HCT116 (cell line): ENCODE measurements at regions not wholly inside any gene's neighbourhood (a gene's known extent, or its start where the extent isn't known, plus 50 kb on each side); places are given as distances from the start of the nearest gene placed in this dataset.

ENCODE experiments used
- ATAC-seq: fragments of 200-7000 bp; cut with Tn5 transposase; 2 replicates; pipeline ENCODE4 v1.9.1; 2020; ENCODE audit warnings: mild to moderate bottlenecking, moderate library complexity
- BruUV-seq: library from RNA; stranded (reverse); fragments of 400-500 nt; replicated peaks from 2 replicates; lab custom pipeline; 2021; lab: Mats Ljungman, UMichigan
- CTCF ChIA-PET: fragments of 300-600 bp; sonication (Branson Sonifier 250); formaldehyde crosslinking; loops from one replicate; lab custom pipeline; 2021; ENCODE audit warnings: antibody characterized with exemption; lab: Charles Lee
- POLR2A ChIA-PET: fragments of 300-600, 350-600 bp; sonication (Branson Sonifier 250); formaldehyde crosslinking; loops from one replicate; lab custom pipeline; 2021; ENCODE audit warnings: antibody characterized with exemption; lab: Charles Lee
- RAD21 ChIA-PET, 2 experiments: fragments of 300-600 bp; sonication (Branson Sonifier 250); formaldehyde crosslinking; loops; one replicate each; lab custom pipeline; 2023; ENCODE audit warnings: low total read pairs in 2 of 2; ENCODE audit not compliant: uncharacterized antibody in 2 of 2, unreplicated experiment in 2 of 2, low non-redundant PET in 1 of 2; lab: Charles Lee
- DNase-seq: peaks from one replicate; pipeline ENCODE4 v3.0.0-alpha.2; 2010; ENCODE audit warnings: low read depth, low spot score
- H2AFZ ChIP-seq: fragments of 200-600 bp; shearing (Covaris generic), sonication (generic); 2 replicates; pipeline ENCODE4 v1.6.1; 2017; ENCODE audit warnings: low read depth, mixed run types, mixed read lengths, antibody characterized with exemption, low read length; ENCODE audit not compliant: poor library complexity, severe bottlenecking
- H3K27ac ChIP-seq: 2 replicates; pipeline ENCODE4 v1.5.1; 2012; ENCODE audit warnings: low read depth, low read length
- H3K27me3 ChIP-seq: fragments of 200-600 bp; sonication (generic); 2 replicates; pipeline ENCODE4 v1.6.1; 2016; ENCODE audit warnings: mixed run types, low read length, mixed read lengths; ENCODE audit not compliant: insufficient read depth
- H3K36me3 ChIP-seq, 2 experiments: fragments of 200-500 bp in 1 of 2; fragments of 200-600 bp in 1 of 2; sonication (Bioruptor generic) in 1 of 2; sonication (generic) in 1 of 2; 2 replicates each; pipeline versions ENCODE4 v1.5.1 to v1.6.1; 2014 to 2016; ENCODE audit warnings: low read length in 2 of 2, inconsistent platforms in 1 of 2, mixed read lengths in 1 of 2, mixed run types in 1 of 2; ENCODE audit not compliant: insufficient read depth in 2 of 2, control insufficient read depth in 1 of 2
- H3K4me1 ChIP-seq, 2 experiments: fragments of 200-600 bp in 1 of 2; sonication (generic) in 1 of 2; 2 replicates each; pipeline versions ENCODE4 v1.5.1 to v1.6.1; 2012 to 2017; ENCODE audit warnings: low read length in 2 of 2, inconsistent platforms in 1 of 2, mild to moderate bottlenecking in 1 of 2, mixed read lengths in 1 of 2, mixed run types in 1 of 2, moderate library complexity in 1 of 2; ENCODE audit not compliant: insufficient read depth in 2 of 2, control insufficient read depth in 1 of 2
- H3K4me2 ChIP-seq: fragments of 200-600 bp; sonication (generic); 2 replicates; pipeline ENCODE4 v1.6.1; 2017; ENCODE audit warnings: mixed run types, low read length, mixed read lengths
- H3K4me3 ChIP-seq, 2 experiments: fragments of 200-600 bp in 1 of 2; sonication (generic) in 1 of 2; replicated peaks in 1 of 2; 2 replicates each; pipeline ENCODE4 v1.5.1; 2011 to 2016; ENCODE audit warnings: low read length in 2 of 2, control low read depth in 1 of 2, low read depth in 1 of 2, mild to moderate bottlenecking in 1 of 2, mixed read lengths in 1 of 2, mixed run types in 1 of 2
- H3K79me2 ChIP-seq: fragments of 200-600 bp; sonication (generic); 2 replicates; pipeline ENCODE4 v1.6.1; 2017; ENCODE audit warnings: mild to moderate bottlenecking, mixed run types, low read length, moderate library complexity, mixed read lengths; ENCODE audit not compliant: insufficient read depth
- H3K9ac ChIP-seq: fragments of 200-600 bp; sonication (generic); 2 replicates; pipeline ENCODE4 v1.6.1; 2016; ENCODE audit warnings: low read length, mixed read lengths
- H3K9me2 ChIP-seq: fragments of 200-600 bp; sonication (generic), shearing (Covaris generic); 2 replicates; pipeline ENCODE4 v1.6.1; 2017; ENCODE audit warnings: mixed run types, mild to moderate bottlenecking, moderate library complexity; ENCODE audit not compliant: insufficient read depth
- H3K9me3 ChIP-seq, 2 experiments: fragments of 200-500 bp in 1 of 2; fragments of 200-600 bp in 1 of 2; sonication (Bioruptor generic) in 1 of 2; sonication (generic) in 1 of 2; 2 replicates each; pipeline ENCODE4 v1.6.1; 2014 to 2017; ENCODE audit warnings: low read length in 2 of 2, mixed read lengths in 2 of 2, inconsistent platforms in 1 of 2, low read depth in 1 of 2, mild to moderate bottlenecking in 1 of 2, mixed run types in 1 of 2, moderate library complexity in 1 of 2; ENCODE audit not compliant: control insufficient read depth in 1 of 2, insufficient read depth in 1 of 2
- H4K20me1 ChIP-seq: fragments of 200-600 bp; sonication (generic), shearing (Covaris generic); 2 replicates; pipeline ENCODE4 v1.6.1; 2017; ENCODE audit warnings: mixed run types, mild to moderate bottlenecking, moderate library complexity; ENCODE audit not compliant: insufficient read depth
- ATF3 ChIP-seq: IDR thresholded peaks from 2 replicates; pipeline ENCODE4 v1.6.1; 2012
- CEBPB ChIP-seq: IDR thresholded peaks from 2 replicates; pipeline ENCODE4 v1.6.1; 2012; ENCODE audit warnings: low read depth
- CTCF ChIP-seq, 3 experiments: fragments of 200-600 bp in 1 of 3; sonication (generic) in 1 of 3; IDR thresholded peaks in 2 of 3; conservative IDR thresholded peaks in 1 of 3; 2 replicates each; pipeline ENCODE4 v1.5.1; 2012 to 2017; ENCODE audit warnings: low read depth in 2 of 3, low read length in 2 of 3, antibody characterized with exemption in 1 of 3, borderline replicate concordance in 1 of 3, control low read depth in 1 of 3, mild to moderate bottlenecking in 1 of 3, mixed read lengths in 1 of 3, mixed run types in 1 of 3, moderate library complexity in 1 of 3; ENCODE audit not compliant: insufficient read depth in 1 of 3
- EGR1 ChIP-seq: IDR thresholded peaks from 2 replicates; pipeline ENCODE4 v1.6.1; 2012; ENCODE audit warnings: low read depth
- ELF1 ChIP-seq: IDR thresholded peaks from 2 replicates; pipeline ENCODE4 v1.6.1; 2012; ENCODE audit warnings: low read depth, borderline replicate concordance
- EZH2 ChIP-seq: fragments of 200-600 bp; sonication (generic); IDR thresholded peaks from 2 replicates; pipeline ENCODE4 v1.6.1; 2017; ENCODE audit warnings: antibody characterized with exemption, mixed run types
- EZH2phosphoT487 ChIP-seq: fragments of 200-600 bp; IDR thresholded peaks from 2 replicates; pipeline ENCODE4 v1.6.1; 2018; ENCODE audit warnings: antibody characterized with exemption, borderline replicate concordance
- FOSL1 ChIP-seq: IDR thresholded peaks from 2 replicates; pipeline ENCODE4 v1.6.1; 2012; ENCODE audit warnings: low read depth
- JUND ChIP-seq: IDR thresholded peaks from 2 replicates; pipeline ENCODE4 v1.6.1; 2012
- MAX ChIP-seq: IDR thresholded peaks from 2 replicates; pipeline ENCODE4 v1.6.1; 2012
- POLR2A ChIP-seq: IDR thresholded peaks from 2 replicates; pipeline ENCODE4 v1.7.0; 2011; ENCODE audit warnings: borderline replicate concordance; ENCODE audit not compliant: insufficient read depth, insufficient read length; ENCODE audit errors: extremely low read depth
- POLR2AphosphoS5 ChIP-seq: IDR thresholded peaks from 2 replicates; pipeline ENCODE4 v1.6.1; 2011; ENCODE audit warnings: mild to moderate bottlenecking, low read depth, low read length, moderate library complexity
- RAD21 ChIP-seq: IDR thresholded peaks from 2 replicates; pipeline ENCODE4 v1.6.1; 2012; ENCODE audit warnings: low read depth, mild to moderate bottlenecking
- REST ChIP-seq: IDR thresholded peaks from 2 replicates; pipeline ENCODE4 v1.6.1; 2012; ENCODE audit warnings: low read depth
- SIN3A ChIP-seq: IDR thresholded peaks from 2 replicates; pipeline ENCODE4 v1.6.1; 2012; ENCODE audit warnings: low read depth
- SRF ChIP-seq: IDR thresholded peaks from 2 replicates; pipeline ENCODE4 v1.6.1; 2012; ENCODE audit warnings: low read depth
- YY1 ChIP-seq: IDR thresholded peaks from 2 replicates; pipeline ENCODE4 v1.6.1; 2011; ENCODE audit warnings: low read length, low read depth, moderate library complexity, mild to moderate bottlenecking; ENCODE audit not compliant: insufficient replicate concordance; ENCODE audit errors: extremely low read depth
- ZBTB33 ChIP-seq: IDR thresholded peaks from 2 replicates; pipeline ENCODE4 v1.6.1; 2011; ENCODE audit warnings: mild to moderate bottlenecking, low read length, moderate library complexity; ENCODE audit not compliant: insufficient replicate concordance; ENCODE audit errors: extremely low read depth
- ZFX ChIP-seq: fragments of 450-650 bp; IDR thresholded peaks from 2 replicates; pipeline ENCODE4 v1.6.1; 2017
- ZNF274 ChIP-seq: fragments of 200-500 bp; sonication (Bioruptor generic); IDR thresholded peaks from 2 replicates; pipeline ENCODE4 v1.6.1; 2014; ENCODE audit warnings: mild to moderate bottlenecking, low read depth, low read length, inconsistent platforms
- intact Hi-C: fragments of 100-400 bp; cut with micrococcal nuclease; formaldehyde crosslinking; loops from 2 replicates; pipeline ENCODE4 v1.10.0; 2022

GRCh38 chr6:153984811-153985210 is 54.2 kb upstream of the OPRM1 start:
- H2AFZ ChIP-seq, result no peak overlapping the region
- no peak overlapping the region for H3K27ac ChIP-seq
- no TSS peak for BruUV-seq
- no peaks in the 10 kb centered on the region for H3K9me2 ChIP-seq
- no peaks in the 10 kb centered on the region for H4K20me1 ChIP-seq
- H3K4me1 ChIP-seq, result no peaks in the 10 kb centered on the region
- RAD21 ChIA-PET, result no interaction called here
- H3K79me2 ChIP-seq, result no peaks in the 10 kb centered on the region
- H3K36me3 ChIP-seq, result no peaks in the 10 kb centered on the region
- H3K4me3 ChIP-seq, result no peak overlapping the region
- H3K9ac ChIP-seq, result no peak overlapping the region
- H3K4me2 ChIP-seq, result no peak overlapping the region
- POLR2A ChIA-PET, result no interaction called here
- no peak for ATAC-seq
- no peak for TF ChIP-seq MAX
- no peak for TF ChIP-seq SIN3A
- no peak for TF ChIP-seq ATF3
- TF ChIP-seq ZFX, result no peak
- no peak for TF ChIP-seq RAD21
- no peak for TF ChIP-seq YY1
- TF ChIP-seq POLR2A, result no peak
- no peak for TF ChIP-seq ZBTB33
- TF ChIP-seq EGR1, result no peak
- TF ChIP-seq CTCF (IDR thresholded peaks at IDR 0.05 in 2 of 3, conservative IDR thresholded peaks at IDR 0.05 in 1 of 3; ENCODE audit: borderline replicate concordance in 1 of 3, insufficient read depth in 1 of 3, low read depth in 2 of 3, low read length in 2 of 3), result no peak
- TF ChIP-seq FOSL1, result no peak
- no peak for TF ChIP-seq SRF
- no peak for TF ChIP-seq REST
- TF ChIP-seq EZH2phosphoT487, result no peak
- no peak for TF ChIP-seq CEBPB
- no peak for TF ChIP-seq EZH2
- no peak for TF ChIP-seq ELF1
- TF ChIP-seq ZNF274, result no peak
- no peak for TF ChIP-seq POLR2AphosphoS5
- no peak for TF ChIP-seq JUND
- H3K27me3 ChIP-seq, result peaks cover 23% of the 10 kb centered on the region; the same call in 1 of the 2 replicates
- no peaks in the 10 kb centered on the region for H3K9me3 ChIP-seq
- no peak for DNase-seq
- intact Hi-C loops, result no loop called here
- CTCF ChIA-PET, result no interaction called here
